Suprapubic skin (tissue), 4 donors: ENCODE measurements at regions not wholly inside any gene's neighbourhood (a gene's known extent, or its start where the extent isn't known, plus 50 kb on each side); places are given as distances from the start of the nearest gene placed in this dataset.

Experiments
- DNase-seq, 2 donors: peaks; one replicate each; pipeline ENCODE4 v3.0.0-alpha.2; 2019; ENCODE audit warnings: low spot score in 2 of 2
- H3K27ac ChIP-seq: fragments of 200-600 bp; sonication (generic); one replicate; pipeline ENCODE4 v1.5.1; 2019
- H3K27me3 ChIP-seq: fragments of 200-600 bp; sonication (generic); one replicate; pipeline ENCODE4 v1.5.1; 2019
- H3K36me3 ChIP-seq: fragments of 200-600 bp; sonication (generic); one replicate; pipeline ENCODE4 v1.5.1; 2019
- H3K4me1 ChIP-seq: fragments of 200-600 bp; sonication (generic); one replicate; pipeline ENCODE4 v1.5.1; 2019
- H3K4me3 ChIP-seq: fragments of 200-600 bp; sonication (generic); one replicate; pipeline ENCODE4 v1.5.1; 2019; ENCODE audit warnings: mild to moderate bottlenecking
- H3K9me3 ChIP-seq: fragments of 200-600 bp; sonication (generic); one replicate; pipeline ENCODE4 v1.5.1; 2019
- CTCF ChIP-seq, 2 donors: fragments of 200-600 bp in 1 of 2; fragments of 450-650 bp in 1 of 2; sonication (generic) in 1 of 2; IDR thresholded peaks; one replicate each; pipeline ENCODE4 v1.5.1; 2016 to 2019; ENCODE audit warnings: antibody characterized with exemption in 2 of 2, mild to moderate bottlenecking in 1 of 2, moderate library complexity in 1 of 2
- EP300 ChIP-seq: sonication (generic); formaldehyde crosslinking; IDR thresholded peaks from one replicate; pipeline ENCODE4 v1.6.1; 2017; ENCODE audit warnings: antibody characterized with exemption
- POLR2A ChIP-seq, 2 donors: fragments of 450-650 bp; IDR thresholded peaks; one replicate each; pipeline ENCODE4 v1.6.1; 2017; ENCODE audit warnings: antibody characterized with exemption in 2 of 2, mild to moderate bottlenecking in 2 of 2, moderate library complexity in 2 of 2
- POLR2AphosphoS5 ChIP-seq, 3 donors: sonication (generic); formaldehyde crosslinking; IDR thresholded peaks; one replicate each; pipeline ENCODE4 v1.6.1; 2017; ENCODE audit warnings: antibody characterized with exemption in 3 of 3
- WGBS: methylation state at CpG from one replicate; pipeline ENCODE4 v1.1.5; 2018; 5-methylcytosine and 5-hydroxymethylcytosine counted together

- TF ChIP-seq POLR2A (IDR thresholded peaks at IDR 0.05) (no peak), POLR2AphosphoS5 (IDR thresholded peaks at IDR 0.05) (no peak), CTCF (IDR thresholded peaks at IDR 0.05) (no peak), EP300 (no peak)
- no peaks in the 10 kb centered on the region for H3K4me1 ChIP-seq
- H3K27ac ChIP-seq, result no peak overlapping the region
- no peaks in the 10 kb centered on the region for H3K27me3 ChIP-seq
- WGBS, result 83% methylated on average over 6 of the region's 10 CpGs
- H3K9me3 ChIP-seq, result no peaks in the 10 kb centered on the region
- no peaks in the 10 kb centered on the region for H3K36me3 ChIP-seq
- DNase-seq, result no peak
- no peak overlapping the region for H3K4me3 ChIP-seq
Observed at GRCh38 chrX:25976683-25977310, 161.3 kb upstream of the MAGEB18 start.

- Histone ChIP-seq H3K4me3 (no peak overlapping the region), H3K27me3 (no peaks in the 10 kb centered on the region), H3K27ac (no peak overlapping the region), H3K4me1 (no peaks in the 10 kb centered on the region), H3K9me3 (no peaks in the 10 kb centered on the region), H3K36me3 (no peaks in the 10 kb centered on the region)
- TF ChIP-seq POLR2A (IDR thresholded peaks at IDR 0.05) (no peak), CTCF (IDR thresholded peaks at IDR 0.05) (no peak), EP300 (no peak), POLR2AphosphoS5 (IDR thresholded peaks at IDR 0.05) (no peak)
- WGBS, result 97% methylated on average over 1 of the region's 1 CpG
- no peak for DNase-seq
Observed at GRCh38 chrX:25998687-25999086, 139.5 kb upstream of the MAGEB18 start.

GRCh38 chrX:26007462-26007861 is 130.7 kb upstream of the MAGEB18 start:
- WGBS, result 59% methylated on average over 2 of the region's 2 CpGs
- Histone ChIP-seq H3K4me1 (no peaks in the 10 kb centered on the region), H3K9me3 (no peaks in the 10 kb centered on the region), H3K4me3 (no peak overlapping the region), H3K36me3 (no peaks in the 10 kb centered on the region), H3K27ac (no peak overlapping the region), H3K27me3 (no peaks in the 10 kb centered on the region)
- no peak for DNase-seq
- TF ChIP-seq EP300 (no peak), POLR2AphosphoS5 (IDR thresholded peaks at IDR 0.05) (no peak), POLR2A (IDR thresholded peaks at IDR 0.05) (no peak), CTCF (IDR thresholded peaks at IDR 0.05) (no peak)

GRCh38 chrX:26008042-26008441 is 130.1 kb upstream of the MAGEB18 start:
- Histone ChIP-seq H3K27ac (no peak overlapping the region), H3K4me3 (no peak overlapping the region), H3K27me3 (no peaks in the 10 kb centered on the region), H3K4me1 (no peaks in the 10 kb centered on the region), H3K9me3 (no peaks in the 10 kb centered on the region), H3K36me3 (no peaks in the 10 kb centered on the region)
- no peak for TF ChIP-seq POLR2A (IDR thresholded peaks at IDR 0.05)
- no peak for TF ChIP-seq EP300
- no peak for TF ChIP-seq CTCF (IDR thresholded peaks at IDR 0.05)
- no peak for TF ChIP-seq POLR2AphosphoS5 (IDR thresholded peaks at IDR 0.05)
- WGBS, result 79% methylated on average over 2 of the region's 2 CpGs
- no peak for DNase-seq

DNA sequence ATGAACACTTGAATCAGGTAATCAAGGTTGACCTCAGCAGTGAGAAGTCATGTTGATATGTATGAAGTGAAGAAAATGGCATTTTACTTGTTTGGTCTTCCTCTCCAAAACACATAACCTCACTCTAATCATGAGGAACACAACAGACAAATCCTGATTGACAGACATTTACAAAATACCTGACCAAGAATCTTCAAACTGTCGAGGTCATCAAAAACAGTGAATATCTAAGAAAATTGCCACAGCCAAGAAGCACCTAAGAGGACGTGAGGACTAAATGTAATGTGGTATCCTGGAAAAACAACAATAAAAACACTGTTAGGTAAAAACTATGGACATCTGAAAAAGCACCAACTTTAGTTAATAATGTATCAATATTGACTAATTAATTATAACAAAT is 129.5 kb upstream of the MAGEB18 start:
- Histone ChIP-seq H3K27ac (no peak overlapping the region), H3K4me3 (no peak overlapping the region), H3K36me3 (no peaks in the 10 kb centered on the region), H3K4me1 (no peaks in the 10 kb centered on the region), H3K9me3 (no peaks in the 10 kb centered on the region), H3K27me3 (no peaks in the 10 kb centered on the region)
- no peak for TF ChIP-seq POLR2AphosphoS5 (IDR thresholded peaks at IDR 0.05)
- no peak for TF ChIP-seq POLR2A (IDR thresholded peaks at IDR 0.05)
- no peak for TF ChIP-seq EP300
- no peak for TF ChIP-seq CTCF (IDR thresholded peaks at IDR 0.05)
- 63% methylated on average over 2 of the region's 2 CpGs for WGBS
- DNase-seq, result no peak
